Medulla oblongata (tissue), 1 donor: ENCODE measurements at regions not wholly inside any gene's neighbourhood (a gene's known extent, or its start where the extent isn't known, plus 50 kb on each side); places are given as distances from the start of the nearest gene placed in this dataset.
"Not testable (repeated sequence)": the region's sequence is repeated elsewhere in the genome, so short reads cannot be mapped to it uniquely, and the experiment has no call there.

Experiments
- DNase-seq: peaks from one replicate; pipeline ENCODE4 v3.0.0-alpha.2; 2015; ENCODE audit errors: extremely low spot score

GRCh38 chr15:75100679-75101078 is 77.3 kb downstream of the PPCDC start:
- DNase-seq, result no peak

GRCh38 chr15:75104804-75105557 is 81.6 kb downstream of the PPCDC start:
- DNase-seq, result peak; percentile 90

- DNase-seq, result no peak
Measured at GRCh38 chr15:75107516-75107907, 84.1 kb downstream of the PPCDC start.

- no peak for DNase-seq
Measured at GRCh38 chr15:75107908-75108838, 84.8 kb downstream of the PPCDC start.

- DNase-seq, result no peak
Measured at GRCh38 chr15:75109021-75109735, 85.8 kb downstream of the PPCDC start.

GRCh38 chr15:75109736-75110130 is 86.3 kb downstream of the PPCDC start:
- DNase-seq, result no peak

GRCh38 chr15:75112278-75112847 is 89.0 kb downstream of the PPCDC start:
- no peak for DNase-seq

GRCh38 chr15:75112848-75113492 is 88.7 kb upstream of the C15orf39 start:
- DNase-seq, result peak; percentile 31

GRCh38 chr15:75114327-75114726 is 87.4 kb upstream of the C15orf39 start:
- no peak for DNase-seq

- peak; percentile 76 for DNase-seq
Measured at GRCh38 chr15:75114796-75115195, 86.9 kb upstream of the C15orf39 start.

GRCh38 chr15:75115411-75115913 is 86.2 kb upstream of the C15orf39 start:
- not testable (repeated sequence) for DNase-seq

GRCh38 chr15:75116143-75116542 is 85.5 kb upstream of the C15orf39 start:
- DNase-seq, result not testable (repeated sequence)

GRCh38 chr15:75117993-75118392 is 83.7 kb upstream of the C15orf39 start:
- no peak for DNase-seq

- DNase-seq, result not testable (repeated sequence)
Measured at GRCh38 chr15:75119312-75119711, 82.4 kb upstream of the C15orf39 start.

GRCh38 chr15:75121491-75121890 is 80.2 kb upstream of the C15orf39 start:
- DNase-seq, result no peak

- DNase-seq, result no peak
Measured at GRCh38 chr15:75123395-75123794, 78.3 kb upstream of the C15orf39 start.

GRCh38 chr15:75124278-75124677 is 77.4 kb upstream of the C15orf39 start:
- DNase-seq, result not testable (repeated sequence)

GRCh38 chr15:75125935-75126334 is 75.7 kb upstream of the C15orf39 start:
- DNase-seq, result no peak

GRCh38 chr15:75126864-75127580 is 74.7 kb upstream of the C15orf39 start:
- no peak for DNase-seq

- DNase-seq, result no peak
Measured at GRCh38 chr15:75129788-75130187, 71.9 kb upstream of the C15orf39 start.
